ENCODE measurements at regions not wholly inside any gene's neighbourhood (a gene's known extent, or its start where the extent isn't known, plus 50 kb on each side); places are given as distances from the start of the nearest gene placed in this dataset.

DNA sequence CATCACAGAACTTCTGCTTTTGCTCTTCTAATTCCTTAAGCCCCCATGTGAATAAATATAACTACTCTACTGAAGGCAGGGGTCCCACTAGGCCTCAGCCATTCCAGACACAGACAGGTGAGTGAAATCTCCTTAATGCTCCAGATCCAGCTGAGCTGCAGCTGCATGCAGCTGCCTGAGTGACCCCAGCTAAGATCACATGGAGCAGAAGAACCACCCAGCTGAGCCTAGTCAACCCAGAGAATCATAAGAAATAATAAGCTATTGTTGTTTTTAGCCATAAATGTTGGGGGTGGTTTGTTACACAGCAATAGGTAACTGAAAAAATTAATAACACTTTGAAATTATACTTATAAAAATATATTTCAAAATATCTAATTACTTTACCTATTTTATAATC is 220.3 kb downstream of the SIPA1L2 start:
- H3K27me3 ChIP-seq: no peaks in the 10 kb centered on the region
- H3K4me3 ChIP-seq: no peak overlapping the region
- peaks cover 0 to 7% (median 2%) of the 10 kb centered on the region in 4 donors for H3K9me3 ChIP-seq
- no peak for TF ChIP-seq POLR2A (IDR thresholded peaks at IDR 0.05)
- TF ChIP-seq, protein P1, sequence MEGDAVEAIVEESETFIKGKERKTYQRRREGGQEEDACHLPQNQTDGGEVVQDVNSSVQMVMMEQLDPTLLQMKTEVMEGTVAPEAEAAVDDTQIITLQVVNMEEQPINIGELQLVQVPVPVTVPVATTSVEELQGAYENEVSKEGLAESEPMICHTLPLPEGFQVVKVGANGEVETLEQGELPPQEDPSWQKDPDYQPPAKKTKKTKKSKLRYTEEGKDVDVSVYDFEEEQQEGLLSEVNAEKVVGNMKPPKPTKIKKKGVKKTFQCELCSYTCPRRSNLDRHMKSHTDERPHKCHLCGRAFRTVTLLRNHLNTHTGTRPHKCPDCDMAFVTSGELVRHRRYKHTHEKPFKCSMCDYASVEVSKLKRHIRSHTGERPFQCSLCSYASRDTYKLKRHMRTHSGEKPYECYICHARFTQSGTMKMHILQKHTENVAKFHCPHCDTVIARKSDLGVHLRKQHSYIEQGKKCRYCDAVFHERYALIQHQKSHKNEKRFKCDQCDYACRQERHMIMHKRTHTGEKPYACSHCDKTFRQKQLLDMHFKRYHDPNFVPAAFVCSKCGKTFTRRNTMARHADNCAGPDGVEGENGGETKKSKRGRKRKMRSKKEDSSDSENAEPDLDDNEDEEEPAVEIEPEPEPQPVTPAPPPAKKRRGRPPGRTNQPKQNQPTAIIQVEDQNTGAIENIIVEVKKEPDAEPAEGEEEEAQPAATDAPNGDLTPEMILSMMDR (IDR thresholded peaks at IDR 0.05): no peak
- no peak overlapping the region for H3K27ac ChIP-seq
- no peak for DNase-seq
- peaks cover 0 to 51% (median 0%) of the 10 kb centered on the region in 3 donors for H3K36me3 ChIP-seq
- no peaks in the 10 kb centered on the region for H3K4me1 ChIP-seq

DNA sequence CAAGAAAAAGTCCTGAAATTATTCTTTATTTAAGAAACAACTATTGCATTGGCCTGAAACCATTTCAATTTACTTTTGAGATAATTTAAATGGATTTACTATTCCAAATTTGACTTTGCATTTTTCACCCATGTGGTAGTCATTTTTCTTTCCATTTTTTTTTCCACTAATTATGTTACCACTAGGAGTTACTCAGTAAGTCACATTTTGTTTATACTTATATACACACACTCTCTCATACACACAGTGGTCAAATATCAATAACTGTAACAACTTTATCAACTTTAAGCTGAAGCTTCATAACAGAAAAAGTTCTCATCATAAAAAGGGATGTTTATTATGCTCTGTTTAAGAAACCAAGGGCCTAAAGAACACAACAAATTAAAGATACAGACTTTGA is 222.8 kb downstream of the SIPA1L2 start:
- peaks cover 0 to 52% (median 0%) of the 10 kb centered on the region in 3 donors for H3K36me3 ChIP-seq
- H3K4me3 ChIP-seq: no peak overlapping the region
- DNase-seq: no peak
- no peaks in the 10 kb centered on the region for H3K4me1 ChIP-seq
- H3K27me3 ChIP-seq: no peaks in the 10 kb centered on the region
- TF ChIP-seq, protein P1 (IDR thresholded peaks at IDR 0.05): no peak
- no peak for TF ChIP-seq POLR2A (IDR thresholded peaks at IDR 0.05)
- H3K27ac ChIP-seq: no peak overlapping the region
- H3K9me3 ChIP-seq: peaks cover 0 to 7% (median 2%) of the 10 kb centered on the region in 4 donors

DNA sequence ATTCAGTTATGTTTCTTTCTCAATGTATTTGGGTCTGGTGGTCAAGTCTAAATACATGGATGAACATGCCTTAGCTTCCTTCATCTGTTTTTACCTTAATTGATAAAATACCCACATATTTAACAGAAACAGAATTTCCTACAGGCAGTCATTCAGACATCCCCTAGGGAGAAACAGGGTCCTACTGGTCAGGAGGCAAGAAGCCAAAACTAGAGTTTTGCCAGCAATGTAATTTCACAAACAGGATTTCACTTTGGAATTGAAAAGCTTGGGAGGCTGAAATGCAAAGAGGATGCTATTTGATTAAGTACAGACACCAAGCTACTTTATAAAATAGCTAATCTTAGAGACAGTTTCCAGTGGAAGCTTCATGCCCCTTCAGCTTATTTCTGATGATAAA is 224.2 kb downstream of the SIPA1L2 start:
- no peak for DNase-seq
- H3K4me3 ChIP-seq: no peak overlapping the region
- no peaks in the 10 kb centered on the region for H3K4me1 ChIP-seq
- peaks cover 0 to 7% (median 2%) of the 10 kb centered on the region in 4 donors for H3K9me3 ChIP-seq
- TF ChIP-seq, protein P1 (IDR thresholded peaks at IDR 0.05): no peak
- TF ChIP-seq POLR2A (IDR thresholded peaks at IDR 0.05): no peak
- no peak overlapping the region for H3K27ac ChIP-seq
- H3K36me3 ChIP-seq: peaks cover 0 to 48% (median 0%) of the 10 kb centered on the region in 3 donors
- no peaks in the 10 kb centered on the region for H3K27me3 ChIP-seq

DNA sequence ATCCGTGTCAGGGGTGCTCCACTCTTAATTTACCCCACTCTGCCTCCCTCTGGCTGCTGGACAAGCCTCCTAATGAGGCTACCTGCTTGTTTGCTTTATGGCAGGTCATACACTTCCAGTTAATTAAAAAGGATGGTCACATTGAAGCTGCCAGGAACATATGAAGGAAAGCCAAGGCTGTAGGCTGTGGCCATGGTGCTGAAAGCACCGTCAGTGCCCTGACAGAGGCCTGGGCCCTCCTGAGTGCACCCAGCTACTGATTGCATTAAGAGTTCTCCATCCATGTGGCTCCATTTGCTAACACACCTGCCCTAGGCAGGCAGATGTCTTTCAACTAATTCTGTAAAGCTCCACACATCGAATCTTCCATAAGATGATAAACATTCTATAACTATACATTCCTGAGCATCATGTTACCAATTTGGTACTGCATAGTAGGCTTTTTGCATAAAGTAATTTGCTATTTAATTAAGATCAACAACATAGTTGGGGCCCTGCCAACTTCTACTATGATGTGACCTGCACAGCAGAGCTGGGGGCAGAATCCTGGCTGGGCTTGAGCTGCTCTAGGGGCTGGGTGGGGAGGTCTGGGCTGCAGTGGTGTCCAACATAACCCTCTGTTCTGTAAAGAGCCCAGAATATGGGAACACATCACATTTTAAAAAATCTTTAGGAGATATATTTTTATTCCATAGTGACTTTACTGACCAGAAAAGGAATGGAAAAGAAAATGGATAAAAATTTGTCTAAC is 224.8 kb downstream of the SIPA1L2 start:
- TF ChIP-seq, protein P1 (IDR thresholded peaks at IDR 0.05): no peak
- TF ChIP-seq POLR2A (IDR thresholded peaks at IDR 0.05): no peak

DNA sequence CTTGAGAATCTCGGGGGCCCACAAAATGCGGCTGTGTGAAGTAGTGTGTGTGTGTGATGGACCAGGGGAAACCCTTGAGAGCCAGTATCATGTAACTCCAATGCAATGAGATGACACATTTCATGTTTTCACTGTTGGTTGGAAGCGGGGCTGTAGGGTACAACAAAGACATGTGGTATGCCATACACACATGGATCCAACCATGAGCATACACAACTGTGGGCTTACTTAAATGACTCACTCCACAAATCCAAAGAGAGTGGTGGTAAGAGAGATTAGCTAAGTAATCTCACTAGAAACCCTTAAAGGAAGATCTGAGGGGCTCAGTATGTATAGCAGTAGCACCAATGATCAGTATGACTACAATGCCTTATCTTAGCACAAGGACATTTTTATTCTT is 225.7 kb downstream of the SIPA1L2 start:
- TF ChIP-seq, protein P1 (IDR thresholded peaks at IDR 0.05): no peak
- no peak for TF ChIP-seq POLR2A (IDR thresholded peaks at IDR 0.05)
- H3K27ac ChIP-seq: no peak overlapping the region
- no peak for DNase-seq
- peaks cover 0 to 2% (median under 1%) of the 10 kb centered on the region in 4 donors for H3K9me3 ChIP-seq
- peaks cover 0 to 51% (median 0%) of the 10 kb centered on the region in 3 donors for H3K36me3 ChIP-seq
- no peaks in the 10 kb centered on the region for H3K4me1 ChIP-seq
- no peak overlapping the region for H3K4me3 ChIP-seq
- H3K27me3 ChIP-seq: no peaks in the 10 kb centered on the region

More for the DNA sequence above, 224.8 kb downstream of the SIPA1L2 start:
- peaks cover 0 to 48% (median 0%) of the 10 kb centered on the region in 3 donors for H3K36me3 ChIP-seq
- no peak for DNase-seq
- H3K4me3 ChIP-seq: no peak overlapping the region
- no peaks in the 10 kb centered on the region for H3K27me3 ChIP-seq
- peaks cover 0 to 7% (median 2%) of the 10 kb centered on the region in 4 donors for H3K9me3 ChIP-seq
- H3K4me1 ChIP-seq: no peaks in the 10 kb centered on the region
- H3K27ac ChIP-seq: no peak overlapping the region

Measured in Peyer's patch (tissue), 4 donors.